Urothelium cell line (cell line): ENCODE measurements at regions not wholly inside any gene's neighbourhood (a gene's known extent, or its start where the extent isn't known, plus 50 kb on each side); places are given as distances from the start of the nearest gene placed in this dataset.
"Not testable (repeated sequence)": the region's sequence is repeated elsewhere in the genome, so short reads cannot be mapped to it uniquely, and the experiment has no call there.

Source experiments
- DNase-seq: peaks from one replicate; pipeline ENCODE4 v3.0.0; 2011; ENCODE audit warnings: low spot score, mixed read lengths
- FAIRE-seq: peaks from 2 replicates; lab custom pipeline; 2011; peaks lifted over from hg19 to GRCh38; lab: Jason Lieb, UNC

DNA sequence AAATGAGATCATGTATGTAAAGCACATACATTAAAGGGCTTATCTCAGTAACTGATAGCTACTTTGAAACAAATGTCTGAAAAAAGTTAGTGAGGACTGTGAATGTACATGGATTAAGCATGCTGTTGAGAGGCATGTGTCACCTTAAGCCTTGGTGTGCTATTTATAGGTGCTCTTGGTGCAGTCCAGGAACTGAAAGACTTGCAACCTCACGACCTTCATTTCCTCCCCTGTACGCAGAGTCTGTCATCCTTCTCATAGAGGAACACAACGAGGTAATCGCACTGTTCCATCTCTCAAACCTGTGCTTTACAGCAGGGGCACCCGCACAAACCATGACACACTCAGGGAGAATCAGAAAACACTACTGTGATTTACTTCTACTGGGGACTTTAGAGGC, 65.6 kb downstream of the UFM1 start:
- no peak for FAIRE-seq

DNA sequence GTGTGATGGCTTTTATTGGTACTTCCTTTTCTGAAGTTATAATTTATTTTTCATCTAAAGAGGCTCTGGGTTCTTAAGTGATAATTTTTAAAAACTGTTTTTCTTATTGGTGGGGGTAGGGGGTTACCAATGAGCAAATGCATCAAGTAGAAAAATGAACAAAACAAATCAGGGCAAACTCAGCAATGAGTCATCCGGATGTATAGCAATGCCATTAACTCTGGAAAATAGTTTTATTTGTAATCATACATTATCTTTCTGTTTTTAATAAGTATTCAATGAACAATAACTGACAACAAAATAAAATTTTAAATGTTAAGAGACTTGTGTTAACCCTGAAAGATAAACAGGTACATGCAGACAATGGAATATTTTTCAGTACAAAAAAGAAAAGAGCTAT, 67.6 kb downstream of the UFM1 start:
- no peak for DNase-seq
- no peak for FAIRE-seq

More for the DNA sequence above, 65.6 kb downstream of the UFM1 start:
- no peak for DNase-seq

DNA sequence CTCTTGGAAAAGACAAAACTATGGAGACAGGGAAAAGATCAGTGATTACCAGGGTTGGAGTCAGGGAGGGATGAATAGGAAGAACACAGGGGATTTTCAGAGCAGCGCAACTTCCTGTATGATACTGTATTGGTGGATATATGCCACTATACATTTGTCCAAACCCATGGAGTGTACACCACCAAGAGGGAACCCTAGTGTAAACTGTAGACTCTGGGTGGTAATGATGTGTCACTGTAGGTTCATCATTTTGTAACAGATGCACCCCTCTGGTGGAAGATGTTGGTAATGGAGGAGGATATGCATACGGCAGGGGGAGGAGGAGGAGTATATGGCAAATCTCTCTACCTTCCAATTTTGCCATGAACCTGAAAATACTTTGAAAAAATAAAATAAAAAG, 68.1 kb downstream of the UFM1 start:
- FAIRE-seq (no peak), DNase-seq (no peak)

DNA sequence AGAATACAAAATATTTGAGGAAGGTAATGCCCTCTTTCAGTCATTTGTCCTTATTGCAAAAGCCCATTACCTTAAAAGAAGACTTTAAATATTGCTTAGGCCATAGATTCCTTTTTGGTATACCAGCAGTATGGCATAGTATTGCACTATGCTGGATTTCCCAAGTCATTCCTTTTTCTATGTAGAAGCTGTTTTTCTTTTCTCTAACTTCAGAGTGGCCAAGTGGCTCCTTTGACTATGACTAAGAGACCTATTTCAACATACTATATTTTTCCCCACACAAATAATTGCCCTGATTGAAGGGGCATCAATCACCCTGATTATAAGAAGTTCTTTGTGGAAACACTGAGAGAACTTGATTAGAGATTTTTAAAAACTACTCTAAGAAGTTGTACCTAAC, 68.6 kb downstream of the UFM1 start:
- no peak for FAIRE-seq
- no peak for DNase-seq

DNA sequence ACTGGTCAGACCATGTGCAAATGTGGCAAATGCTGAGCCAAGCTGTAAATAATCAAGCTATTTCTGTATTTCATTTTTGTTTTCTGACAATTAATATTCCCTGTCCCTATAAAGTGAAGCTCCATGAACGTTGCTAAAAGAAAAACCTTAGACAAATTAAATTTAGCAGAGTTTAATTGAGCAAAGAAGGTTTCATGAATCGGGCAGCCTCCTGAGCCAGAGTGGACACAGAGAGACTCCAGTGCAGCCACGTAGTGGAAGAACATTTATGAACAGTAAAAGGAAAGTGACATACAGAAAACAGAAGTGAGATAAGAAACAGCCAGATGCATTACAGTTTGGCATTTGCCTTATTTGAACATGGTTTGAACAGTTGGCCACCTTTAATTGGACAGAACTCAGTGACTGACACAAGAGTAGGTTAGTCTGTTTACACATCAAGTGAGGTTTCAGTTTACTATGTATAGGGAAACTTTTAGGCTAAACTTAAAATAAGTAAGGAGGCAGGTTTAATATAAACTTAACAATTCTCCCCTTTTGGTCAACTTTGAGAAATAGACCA, 69.7 kb downstream of the UFM1 start:
- DNase-seq = no peak
- FAIRE-seq = no peak

DNA sequence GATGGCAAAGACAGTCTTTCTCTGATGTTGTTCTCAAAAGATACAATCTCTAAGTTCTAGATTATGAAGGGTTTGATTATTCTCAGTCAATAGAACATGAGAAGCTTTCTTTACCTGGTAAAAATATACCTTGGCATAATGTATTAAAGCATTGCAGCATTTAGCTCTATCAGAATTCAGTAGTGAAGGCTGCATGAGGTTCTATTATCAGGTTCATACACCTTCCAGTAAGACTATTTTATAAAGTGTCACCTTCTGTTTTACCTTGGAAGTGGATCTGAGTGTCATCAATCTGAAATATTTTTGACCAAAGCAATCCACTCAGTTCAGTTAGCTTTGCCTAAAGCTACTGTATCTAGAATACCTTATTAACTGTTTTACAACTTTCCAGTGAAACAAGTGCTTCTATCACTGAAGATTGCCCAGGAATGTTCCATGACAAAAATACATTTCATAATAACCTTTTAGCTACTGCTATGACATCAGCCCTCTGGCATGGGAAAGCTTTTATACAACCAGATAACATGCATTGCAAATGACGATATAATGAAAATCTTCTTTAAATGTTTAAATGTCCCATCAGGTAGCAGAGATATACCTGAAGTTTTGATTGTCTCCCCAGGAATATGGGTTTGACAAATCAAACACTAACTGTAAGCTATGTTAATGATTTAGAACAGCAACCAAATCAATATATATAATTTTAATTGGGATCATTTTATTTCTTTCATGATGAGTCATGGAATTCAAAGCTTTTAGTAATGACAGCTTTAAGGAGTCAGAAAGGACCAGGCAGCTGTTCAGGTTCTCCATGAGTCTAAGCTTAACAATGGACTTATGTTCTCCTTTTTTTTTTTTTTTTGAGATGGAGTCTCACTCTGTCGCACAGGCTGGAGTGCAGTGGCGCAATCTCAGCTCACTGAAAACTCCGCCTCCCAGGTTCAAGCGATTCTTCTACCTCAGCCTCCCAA, 72.2 kb downstream of the UFM1 start:
- DNase-seq = no peak
- FAIRE-seq = no peak

DNA sequence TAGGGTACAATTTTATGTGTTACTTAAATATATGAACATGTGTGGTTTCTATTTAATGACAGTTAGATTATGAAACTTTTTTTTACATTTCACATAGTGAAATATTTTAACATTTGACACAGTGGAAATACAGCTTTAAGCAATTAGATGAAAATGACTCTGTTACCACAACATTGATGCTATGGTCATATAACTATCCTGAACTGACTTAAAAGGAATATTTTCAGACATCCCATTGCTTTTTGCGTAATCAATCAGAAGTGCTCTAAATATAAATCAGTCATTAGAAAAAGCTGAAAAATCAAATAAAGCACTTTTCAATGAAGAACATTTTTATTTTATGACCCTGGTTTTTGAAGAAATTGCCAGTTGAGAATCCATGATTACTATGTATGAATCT, 80.3 kb downstream of the UFM1 start:
- no peak for DNase-seq
- FAIRE-seq = no peak

DNA sequence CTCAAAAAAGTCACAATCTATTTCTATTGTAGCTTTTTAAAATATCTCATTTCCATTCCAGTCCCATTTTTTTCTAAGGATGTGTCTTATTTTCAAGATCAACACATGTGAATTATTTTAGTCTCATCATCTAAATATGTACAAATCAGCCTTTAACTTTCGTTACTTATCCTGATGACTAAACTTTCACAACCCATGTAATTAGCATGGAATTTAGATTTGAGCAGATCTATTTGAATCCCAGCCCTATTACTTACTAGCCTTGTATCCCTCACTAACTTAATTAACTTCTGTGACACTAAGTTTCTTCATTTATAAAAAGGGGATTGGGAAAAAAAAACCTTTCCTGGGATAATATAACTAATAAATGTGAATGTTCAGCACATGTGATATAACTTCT, 81.1 kb downstream of the UFM1 start:
- DNase-seq (no peak), FAIRE-seq (no peak)

DNA sequence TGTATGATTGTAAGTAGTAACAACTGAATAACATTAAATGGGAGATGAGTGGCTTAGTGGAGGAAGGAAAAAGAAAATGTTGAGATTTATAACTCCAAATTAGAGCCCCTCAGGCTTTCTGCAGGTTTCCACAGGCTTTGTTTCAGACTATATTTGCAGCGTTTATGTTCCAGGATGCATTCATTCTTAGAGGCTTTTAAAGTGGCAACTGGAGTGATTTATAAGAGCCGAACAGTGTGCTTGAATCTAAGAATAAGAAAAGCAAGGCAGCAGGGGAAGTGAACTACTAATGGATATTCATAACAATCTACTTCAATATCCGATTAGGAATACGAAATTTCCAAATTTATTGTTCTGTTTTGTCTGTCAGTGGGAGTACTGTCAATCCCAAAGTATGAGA, 91.0 kb downstream of the UFM1 start:
- DNase-seq (no peak), FAIRE-seq (no peak)

DNA sequence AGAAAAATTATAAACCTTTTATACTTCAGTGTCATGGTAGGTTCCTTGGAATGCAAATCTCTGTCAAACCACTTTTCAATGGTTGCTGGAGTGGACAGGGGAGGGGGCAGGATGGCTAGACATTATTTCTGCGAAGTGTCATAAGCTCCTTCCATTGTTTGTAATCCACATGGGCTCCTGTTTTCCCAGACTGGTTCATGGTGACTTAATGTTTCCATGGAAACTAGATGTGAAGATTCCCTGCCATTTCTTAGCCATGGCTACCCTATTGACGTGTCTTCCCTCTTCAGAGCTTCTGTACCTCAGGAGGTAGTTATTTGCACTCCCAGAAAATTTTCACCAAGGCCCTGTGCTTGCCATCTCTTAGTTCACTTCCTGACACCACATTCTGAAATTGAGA, 95.3 kb downstream of the UFM1 start:
- DNase-seq = no peak
- FAIRE-seq = no peak

DNA sequence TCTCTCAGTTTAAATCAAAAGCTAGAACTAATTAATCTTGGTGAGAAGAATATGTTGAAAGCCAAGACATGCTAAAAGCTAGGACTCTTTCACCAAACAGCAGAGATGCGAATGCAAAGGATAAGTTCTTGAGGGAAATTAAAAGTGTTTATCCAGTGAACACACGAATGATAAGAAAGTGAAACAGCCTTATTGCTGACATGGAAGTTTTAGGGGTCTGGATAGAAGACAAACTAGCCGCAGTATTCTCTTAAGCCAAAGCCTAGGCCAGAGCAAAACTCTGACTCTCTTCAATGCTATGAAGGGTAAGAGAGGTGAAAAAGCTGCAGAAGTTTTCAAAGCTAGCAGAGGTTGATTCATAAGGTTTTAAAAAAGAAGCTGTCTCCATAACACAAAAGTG, 103.0 kb downstream of the UFM1 start:
- no peak for DNase-seq
- FAIRE-seq = no peak

DNA sequence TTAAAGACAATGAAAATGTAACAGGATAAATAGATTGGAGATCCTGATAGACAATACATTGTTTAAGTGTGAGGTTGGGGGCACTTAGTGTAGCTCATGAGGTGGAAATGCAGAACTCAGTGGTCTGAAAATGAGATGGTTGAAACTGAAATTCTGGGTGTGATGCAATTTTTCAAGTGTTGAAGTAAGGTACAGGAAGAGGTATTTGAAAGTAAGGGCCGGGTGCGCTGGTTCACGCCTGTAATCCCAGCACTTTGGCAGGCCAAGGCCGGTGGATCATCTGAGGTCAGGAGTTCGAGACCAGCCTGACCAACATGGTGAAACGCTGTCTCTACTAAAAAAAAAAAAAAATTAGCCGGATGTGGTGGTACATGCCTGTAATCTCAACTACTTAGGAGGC, 113.0 kb downstream of the UFM1 start:
- no peak for DNase-seq
- no peak for FAIRE-seq

DNA sequence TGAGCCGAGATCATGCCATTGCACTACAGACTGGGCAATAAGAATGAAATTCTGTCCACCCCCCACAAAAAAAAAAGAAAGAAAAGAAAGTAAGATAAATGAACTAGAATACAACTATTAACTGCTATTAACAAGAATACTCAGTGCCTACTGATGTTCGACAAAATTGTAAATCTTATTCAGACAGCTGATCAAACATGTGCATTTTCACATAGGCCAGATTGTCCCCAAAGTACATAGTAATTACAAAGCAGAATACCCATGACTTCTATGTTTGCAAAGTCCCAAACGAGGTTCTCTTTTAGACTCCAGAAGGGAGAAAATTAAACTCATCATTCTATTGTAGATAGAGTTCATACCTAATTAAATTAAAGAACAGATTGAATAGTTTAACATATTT, 113.4 kb downstream of the UFM1 start:
- no peak for FAIRE-seq
- no peak for DNase-seq

DNA sequence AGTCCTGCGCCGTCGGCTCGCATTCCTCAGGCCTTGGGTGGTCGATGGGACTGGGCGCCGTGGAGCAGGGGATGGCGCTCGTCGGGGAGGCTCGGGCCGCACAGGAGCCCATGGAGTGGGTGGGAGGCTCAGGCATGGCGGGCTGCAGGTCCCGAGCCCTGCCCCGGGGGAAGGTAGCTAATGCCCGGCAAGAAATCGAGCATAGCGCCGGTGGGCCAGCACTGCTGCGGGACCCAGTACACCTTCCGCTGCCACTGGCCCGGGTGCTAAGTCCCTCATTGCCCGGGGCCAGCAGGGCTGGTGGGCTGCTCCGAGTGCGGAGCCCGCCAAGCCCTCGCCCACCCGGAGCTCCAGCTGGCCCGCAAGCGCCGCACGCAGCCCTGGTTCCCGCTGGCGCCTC, 122.8 kb downstream of the UFM1 start:
- not testable (repeated sequence) for DNase-seq, FAIRE-seq

DNA sequence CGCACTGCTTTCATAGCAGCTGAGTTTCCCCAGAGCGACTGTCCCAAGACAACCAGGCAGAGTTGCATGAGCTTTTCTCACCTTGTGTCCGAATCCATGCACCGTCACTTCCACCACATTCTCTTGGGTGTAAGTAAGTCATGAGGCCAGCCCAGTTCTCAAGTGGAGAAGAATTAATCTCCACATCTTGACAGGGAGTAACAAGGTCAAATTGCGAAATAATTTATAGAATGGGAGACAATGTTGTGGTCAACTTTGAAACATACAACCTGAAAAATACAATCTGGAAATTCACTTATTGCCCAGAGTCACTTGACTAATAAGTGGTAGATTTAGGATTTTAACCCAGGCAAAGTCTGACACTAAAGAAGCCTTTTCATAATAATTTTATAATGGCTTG, 123.7 kb downstream of the UFM1 start:
- DNase-seq = no peak
- no peak for FAIRE-seq

DNA sequence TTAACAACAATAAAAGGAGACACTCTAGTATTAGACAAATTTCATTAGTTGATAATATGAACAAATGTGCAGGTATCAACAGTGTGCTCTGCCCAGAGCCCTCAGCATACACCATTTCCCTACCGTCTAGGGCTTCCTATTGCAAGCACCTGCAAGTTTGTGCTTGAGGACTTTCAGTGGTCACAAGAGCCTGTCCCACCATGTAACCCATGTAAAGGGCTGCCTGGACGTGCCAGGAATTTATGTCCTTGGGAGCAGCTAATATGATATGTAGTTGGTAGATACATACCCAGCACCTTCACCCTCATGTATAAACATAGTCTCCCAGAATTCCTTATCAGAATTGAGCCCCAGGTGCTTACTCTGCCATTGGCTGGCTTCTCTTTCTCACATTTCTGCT, 128.0 kb downstream of the UFM1 start:
- no peak for DNase-seq
- no peak for FAIRE-seq

DNA sequence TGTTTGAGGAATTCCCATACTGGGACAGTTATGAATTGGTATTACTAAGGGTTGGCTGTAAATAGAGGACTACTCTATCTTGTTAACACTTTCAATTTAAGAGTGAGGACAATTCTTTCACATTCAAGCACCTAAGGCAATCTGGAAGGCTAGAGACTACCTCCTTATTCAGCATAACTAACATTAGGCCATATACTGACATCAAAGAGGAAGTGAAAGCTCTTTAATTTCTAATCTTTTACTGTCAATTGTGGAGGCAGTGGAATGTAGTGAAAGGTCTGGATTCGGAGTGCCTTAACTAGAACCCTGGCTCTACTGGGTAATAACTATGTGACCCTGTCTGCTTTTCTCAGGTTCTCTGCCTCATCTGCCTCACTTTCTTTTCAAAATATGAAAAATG, 134.0 kb downstream of the UFM1 start:
- FAIRE-seq = no peak
- DNase-seq = no peak

DNA sequence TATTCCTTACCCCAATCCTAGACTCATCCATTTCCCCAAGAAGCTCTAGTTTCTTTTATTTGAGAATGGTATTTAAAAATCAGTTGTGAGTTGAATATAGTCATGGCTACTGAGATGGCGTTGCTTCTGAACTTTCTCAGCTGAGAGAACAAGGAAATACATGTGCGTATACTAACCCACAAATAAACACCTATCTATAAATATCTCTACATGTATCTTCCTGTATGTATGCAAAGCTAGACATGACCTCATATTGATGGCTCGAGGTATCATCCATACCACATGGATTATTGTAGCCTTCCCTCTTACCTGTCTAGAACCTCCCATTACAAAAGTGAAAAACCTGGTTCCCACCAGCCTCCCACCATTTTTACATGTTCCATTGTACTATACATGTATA, 141.0 kb downstream of the UFM1 start:
- no peak for FAIRE-seq
- no peak for DNase-seq

DNA sequence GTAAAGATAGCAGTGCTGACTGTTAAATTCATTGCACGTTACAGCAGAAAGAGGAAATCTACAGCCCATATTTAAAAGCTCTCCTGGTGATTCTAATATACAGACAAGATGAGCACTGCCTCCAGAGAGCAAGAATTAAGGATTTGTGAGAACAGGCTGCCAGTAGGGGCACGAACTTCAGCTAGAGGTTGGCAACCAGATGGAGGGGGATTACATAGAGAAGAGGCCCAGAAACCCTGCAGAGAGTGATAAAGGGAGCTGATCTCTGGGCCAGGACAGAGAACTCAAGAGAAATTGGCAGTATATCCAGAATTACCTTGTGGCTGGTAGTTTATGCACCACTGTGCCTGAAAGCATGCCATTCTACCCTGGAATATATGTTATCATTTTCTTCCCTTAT, 144.8 kb downstream of the UFM1 start:
- FAIRE-seq (no peak), DNase-seq (no peak)

DNA sequence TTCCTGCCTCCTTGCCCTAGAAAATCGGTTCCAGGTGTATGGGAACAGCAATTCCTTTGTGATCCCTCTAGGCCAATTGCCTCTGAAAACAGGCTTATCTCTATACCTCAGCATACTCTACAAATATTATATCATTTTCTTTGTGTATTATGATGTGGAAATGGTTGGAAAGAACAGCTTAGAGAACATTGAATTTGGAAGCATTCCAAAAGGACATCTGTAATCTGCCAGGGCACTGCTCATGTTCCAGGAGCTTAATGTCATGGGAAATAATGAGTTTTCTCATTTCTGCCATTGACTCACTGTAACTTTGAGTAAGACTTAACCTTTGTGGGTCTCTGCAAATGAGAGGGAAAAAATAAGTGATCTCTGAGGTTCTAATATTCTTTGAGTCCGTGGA, 147.3 kb downstream of the UFM1 start:
- no peak for DNase-seq
- FAIRE-seq = no peak

DNA sequence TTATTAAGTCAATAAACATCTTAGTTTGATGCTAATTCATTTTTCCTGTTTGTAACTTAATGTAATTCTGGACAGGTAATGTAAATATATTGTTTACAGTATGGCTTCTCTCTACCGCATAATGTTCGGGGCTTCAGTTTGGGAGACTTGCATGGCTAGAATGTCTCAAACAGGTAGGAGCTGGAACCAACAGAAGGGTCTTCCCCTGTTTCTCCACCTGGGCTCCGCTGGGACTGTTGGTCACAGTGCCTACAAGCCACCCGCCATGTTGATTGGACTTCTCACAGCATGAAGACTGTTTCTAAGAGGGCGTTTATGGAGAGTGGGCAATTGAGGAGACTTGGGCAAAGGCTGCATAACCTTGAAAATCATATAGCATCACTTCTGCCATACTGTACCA, 148.6 kb downstream of the UFM1 start:
- no peak for FAIRE-seq
- no peak for DNase-seq

DNA sequence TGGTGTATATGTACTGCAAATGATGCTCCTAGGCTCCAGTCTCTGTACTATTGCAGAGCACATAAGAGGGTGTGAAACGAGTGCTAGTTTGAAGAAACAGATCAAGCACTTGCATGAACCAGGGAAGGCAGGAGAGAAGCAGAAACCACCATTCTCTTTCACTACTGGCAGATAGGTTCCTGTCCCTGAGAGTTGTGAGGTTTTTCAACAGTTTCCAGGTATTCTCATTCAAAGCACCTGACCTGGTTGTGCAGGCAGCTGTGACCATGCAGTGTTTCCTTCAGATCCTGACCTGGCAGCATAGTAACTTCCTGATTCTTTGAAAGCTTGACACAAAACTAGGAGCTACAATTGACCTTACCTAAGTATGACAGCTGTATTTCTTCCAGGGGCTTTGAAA, 164.9 kb downstream of the UFM1 start:
- DNase-seq = no peak
- no peak for FAIRE-seq

DNA sequence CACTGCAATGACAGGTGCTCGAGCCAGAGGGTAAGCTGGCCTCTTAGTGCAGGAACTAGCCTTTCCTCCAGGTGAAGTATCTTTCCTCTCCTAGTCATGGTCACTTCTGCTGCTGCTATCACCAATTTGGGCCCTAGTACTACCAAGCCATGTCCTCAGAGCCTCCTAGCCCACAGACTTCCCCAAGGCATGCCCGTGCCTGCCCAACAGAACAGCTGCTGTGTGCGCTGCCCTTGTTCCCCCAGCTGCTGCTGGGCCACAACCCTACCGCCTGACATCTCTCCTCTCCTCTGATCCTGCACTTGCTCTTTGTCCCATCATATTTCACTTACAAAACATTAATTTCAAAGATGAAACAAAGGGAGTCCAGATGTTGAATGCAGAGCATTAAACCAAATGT, 168.5 kb upstream of the FREM2 start:
- DNase-seq = no peak
- FAIRE-seq = no peak
